Activated naive CD8-positive, alpha-beta T cell treated with anti-CD3 and anti-CD28 coated beads, Interleukin-2, amount 50 U/mL, for 24 hours (primary cell): ENCODE measurements at regions not wholly inside any gene's neighbourhood (a gene's known extent, or its start where the extent isn't known, plus 50 kb on each side); places are given as distances from the start of the nearest gene placed in this dataset.

ENCODE experiments used
- ATAC-seq: fragments of 150-1000 bp; cut with Tn5 transposase; one replicate; pipeline ENCODE4 v1.10.0; 2021
- DNase-seq: peaks from one replicate; pipeline ENCODE4 v3.0.0; 2021
- H3K27ac Mint-ChIP-seq: one replicate; pipeline ENCODE4 v1.8.0; 2021; ENCODE audit warnings: mild to moderate bottlenecking, mixed read lengths
- H3K27me3 Mint-ChIP-seq: one replicate; pipeline ENCODE4 v1.8.0; 2021; ENCODE audit warnings: mixed read lengths
- H3K36me3 Mint-ChIP-seq: one replicate; pipeline ENCODE4 v1.8.0; 2021; ENCODE audit warnings: low read depth, mixed read lengths
- H3K4me1 Mint-ChIP-seq: one replicate; pipeline ENCODE4 v1.8.0; 2021; ENCODE audit warnings: mixed read lengths
- H3K4me3 Mint-ChIP-seq: one replicate; pipeline ENCODE4 v1.8.0; 2021; ENCODE audit warnings: mild to moderate bottlenecking, moderate library complexity, mixed read lengths
- H3K9me3 Mint-ChIP-seq: one replicate; pipeline ENCODE4 v1.8.0; 2021; ENCODE audit warnings: mixed read lengths

DNA sequence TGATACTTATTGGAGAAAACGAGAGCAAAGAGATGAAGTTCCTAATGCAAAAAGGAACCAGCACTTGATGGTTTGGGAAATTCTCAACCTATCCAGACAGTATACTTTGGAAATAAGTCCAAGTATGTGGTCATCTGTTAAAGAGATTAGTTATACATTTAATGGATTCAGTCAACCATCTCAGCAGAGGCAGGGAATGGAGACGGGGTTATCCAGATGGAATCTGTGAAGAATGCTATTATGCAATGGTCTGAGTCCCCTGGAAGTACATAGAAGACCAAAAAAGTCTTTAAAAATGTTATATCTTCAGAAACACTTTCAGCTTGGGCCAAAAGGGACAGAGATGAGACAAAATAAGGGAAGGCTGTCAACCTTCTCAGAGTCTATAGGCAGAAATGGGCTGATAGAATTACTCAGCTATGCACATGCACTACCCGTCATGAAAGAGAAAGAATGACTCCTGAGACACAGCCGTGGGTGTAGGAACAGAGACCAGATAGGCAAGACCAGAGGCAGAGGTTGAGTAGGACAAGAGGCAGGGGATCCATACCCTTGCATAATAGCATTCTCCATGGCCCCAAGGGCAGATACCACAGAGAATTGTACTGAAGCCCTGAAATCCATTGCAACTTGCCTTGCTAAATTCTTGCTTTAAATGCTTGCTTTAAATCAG is 738.8 kb upstream of the POT1 start:
- DNase-seq (no peak), ATAC-seq (no peak)
- H3K36me3 Mint-ChIP-seq = no peaks in the 10 kb centered on the region
- no peaks in the 10 kb centered on the region for H3K27me3 Mint-ChIP-seq
- no peaks in the 10 kb centered on the region for H3K9me3 Mint-ChIP-seq
- H3K27ac Mint-ChIP-seq = no peak overlapping the region
- no peaks in the 10 kb centered on the region for H3K4me1 Mint-ChIP-seq
- no peak overlapping the region for H3K4me3 Mint-ChIP-seq

DNA sequence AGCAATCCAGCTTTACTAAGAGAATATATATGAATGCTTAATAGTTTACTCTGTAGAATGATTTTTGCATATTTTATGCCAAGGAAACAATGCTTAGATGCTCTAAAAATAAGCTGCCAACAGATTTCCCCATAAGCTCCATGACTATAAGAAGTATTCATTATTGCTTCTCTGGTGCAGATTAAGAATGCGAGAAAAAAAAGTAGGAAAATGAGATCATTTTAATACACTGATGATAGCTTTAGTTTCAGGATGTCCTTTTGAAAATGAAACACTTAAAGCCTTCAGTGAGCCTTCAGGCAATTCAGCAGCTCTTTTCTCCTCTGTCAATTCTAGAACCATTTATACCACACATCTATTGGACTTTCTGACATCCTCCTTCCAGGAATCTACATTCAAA is 735.0 kb upstream of the POT1 start:
- no peaks in the 10 kb centered on the region for H3K9me3 Mint-ChIP-seq
- no peaks in the 10 kb centered on the region for H3K27me3 Mint-ChIP-seq
- ATAC-seq (no peak), DNase-seq (no peak)
- no peaks in the 10 kb centered on the region for H3K4me1 Mint-ChIP-seq
- no peak overlapping the region for H3K27ac Mint-ChIP-seq
- H3K36me3 Mint-ChIP-seq = no peaks in the 10 kb centered on the region
- no peak overlapping the region for H3K4me3 Mint-ChIP-seq

DNA sequence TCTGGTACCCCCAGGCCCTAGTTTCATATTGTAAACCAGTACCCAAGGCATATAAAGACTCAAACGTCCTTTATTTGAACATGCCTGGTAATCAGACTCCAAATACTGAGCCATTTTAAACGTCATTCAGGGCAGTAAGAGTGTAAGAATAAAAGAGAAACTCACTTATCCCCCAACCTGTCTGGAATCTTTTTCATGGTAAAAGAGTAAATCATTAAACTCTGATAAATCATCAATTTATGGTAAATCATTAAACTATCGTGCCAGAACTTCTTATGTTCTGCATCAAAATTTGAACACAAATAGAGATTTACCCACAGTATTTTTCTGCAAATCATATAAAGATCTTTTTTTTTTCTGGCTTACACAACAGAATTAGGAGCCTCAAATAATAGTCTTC is 734.3 kb upstream of the POT1 start:
- H3K4me3 Mint-ChIP-seq = no peak overlapping the region
- DNase-seq (no peak), ATAC-seq (no peak)
- no peak overlapping the region for H3K27ac Mint-ChIP-seq
- no peaks in the 10 kb centered on the region for H3K9me3 Mint-ChIP-seq
- H3K36me3 Mint-ChIP-seq = no peaks in the 10 kb centered on the region
- no peaks in the 10 kb centered on the region for H3K4me1 Mint-ChIP-seq
- H3K27me3 Mint-ChIP-seq = no peaks in the 10 kb centered on the region

DNA sequence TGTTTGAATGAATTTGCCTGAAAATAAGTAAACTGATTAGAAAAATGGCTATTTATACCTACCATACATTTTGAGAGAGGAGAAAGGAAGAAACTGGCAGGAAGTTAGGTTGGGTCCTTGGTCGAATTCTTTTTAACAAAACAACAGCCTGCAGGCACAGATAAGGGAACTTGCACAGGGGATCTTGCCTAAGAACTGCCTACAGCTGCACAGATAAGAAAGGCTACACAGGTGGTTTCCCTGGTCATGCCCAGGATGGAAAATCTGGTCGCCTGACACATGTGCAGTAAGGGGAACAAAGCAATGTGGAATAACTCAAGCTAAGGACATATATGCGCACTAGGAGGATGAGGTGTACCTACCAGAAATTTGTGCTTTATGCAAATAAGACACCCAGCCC is 732.1 kb upstream of the POT1 start:
- Mint-ChIP-seq H3K9me3 (peaks cover 4% of the 10 kb centered on the region), H3K27me3 (no peaks in the 10 kb centered on the region), H3K36me3 (no peaks in the 10 kb centered on the region), H3K4me3 (no peak overlapping the region), H3K4me1 (no peaks in the 10 kb centered on the region), H3K27ac (no peak overlapping the region)
- no peak for ATAC-seq
- DNase-seq = no peak

DNA sequence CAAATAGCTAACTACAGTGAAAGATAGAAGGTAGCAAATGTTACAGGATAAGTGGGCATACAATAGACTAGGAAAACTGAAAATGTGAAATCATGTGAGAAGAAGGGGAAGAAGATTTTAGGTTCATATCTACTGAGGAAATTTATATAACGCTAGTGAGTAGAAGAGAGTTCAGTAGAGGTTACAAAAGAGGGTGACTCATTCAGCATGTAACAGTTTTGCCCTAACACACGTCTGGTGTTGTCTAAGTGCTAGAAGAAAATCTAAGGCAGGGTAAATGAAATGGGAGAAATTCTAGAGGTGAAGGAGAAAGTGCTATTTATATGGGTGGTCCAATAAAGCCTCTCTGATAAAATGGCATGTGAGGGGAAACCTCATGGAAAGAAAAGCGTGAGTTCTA is 731.4 kb upstream of the POT1 start:
- Mint-ChIP-seq H3K27me3 (no peaks in the 10 kb centered on the region), H3K27ac (no peak overlapping the region), H3K36me3 (no peaks in the 10 kb centered on the region), H3K9me3 (peaks cover 4% of the 10 kb centered on the region), H3K4me1 (no peaks in the 10 kb centered on the region), H3K4me3 (no peak overlapping the region)
- ATAC-seq (no peak), DNase-seq (no peak)

DNA sequence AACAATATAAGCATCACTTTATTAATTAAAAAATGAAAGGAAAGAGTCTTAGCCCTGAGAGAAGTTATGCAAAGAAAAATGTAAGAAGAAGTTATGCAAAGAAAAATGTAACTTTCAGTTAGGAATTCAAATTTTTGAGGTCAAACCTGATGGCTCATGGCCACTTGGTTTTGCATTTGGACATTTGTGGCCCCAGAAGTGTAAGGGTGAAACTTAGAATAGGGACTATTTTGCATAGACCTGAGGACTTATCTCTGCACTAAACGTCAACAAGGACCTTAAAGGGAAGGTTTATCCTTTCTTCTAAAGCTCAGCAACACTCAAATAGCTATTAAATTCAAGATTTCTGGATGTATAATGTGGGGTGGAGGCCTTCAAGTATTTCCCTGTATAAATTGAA is 724.5 kb upstream of the POT1 start:
- Mint-ChIP-seq H3K27ac (no peak overlapping the region), H3K4me3 (no peak overlapping the region), H3K4me1 (no peaks in the 10 kb centered on the region), H3K27me3 (no peaks in the 10 kb centered on the region), H3K36me3 (no peaks in the 10 kb centered on the region), H3K9me3 (peaks cover 20% of the 10 kb centered on the region)
- no peak for ATAC-seq
- no peak for DNase-seq

DNA sequence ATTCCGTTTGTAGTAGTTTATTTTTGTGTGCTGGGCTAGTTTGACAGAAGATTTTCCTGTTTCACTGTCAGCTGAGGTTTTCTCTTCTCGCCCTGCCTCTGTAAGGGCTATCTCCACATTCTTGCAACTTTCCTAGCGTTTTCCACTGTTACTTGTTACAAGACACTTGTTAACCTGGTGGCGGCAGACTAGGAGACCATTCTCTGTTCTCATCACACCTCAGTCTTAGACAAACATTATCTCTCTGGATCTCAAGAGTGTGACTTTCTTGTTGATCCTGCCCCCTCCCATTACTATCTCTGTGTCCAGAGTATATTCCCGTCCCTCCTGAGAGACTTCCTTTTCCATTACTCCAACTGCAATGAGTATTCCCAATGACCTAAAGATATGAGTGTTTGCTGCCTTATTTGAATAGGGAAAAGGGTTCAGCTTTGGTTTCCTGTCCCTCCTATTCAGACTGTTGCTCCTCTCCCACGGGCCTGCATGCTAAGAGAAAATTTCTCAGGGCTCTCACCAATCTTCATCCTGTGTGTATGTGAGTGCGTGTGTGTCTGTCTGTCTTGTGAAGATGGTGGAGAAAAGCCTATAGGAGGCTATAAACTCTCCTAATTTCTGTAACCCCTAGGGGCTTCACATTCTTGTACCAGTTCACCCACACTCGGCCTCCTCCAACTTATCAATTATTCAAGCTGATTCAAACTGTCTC is 722.4 kb upstream of the POT1 start:
- H3K4me3 Mint-ChIP-seq = no peak overlapping the region
- no peaks in the 10 kb centered on the region for H3K4me1 Mint-ChIP-seq
- no peak overlapping the region for H3K27ac Mint-ChIP-seq
- no peaks in the 10 kb centered on the region for H3K27me3 Mint-ChIP-seq
- peaks cover 20% of the 10 kb centered on the region for H3K9me3 Mint-ChIP-seq
- H3K36me3 Mint-ChIP-seq = no peaks in the 10 kb centered on the region
- ATAC-seq (no peak), DNase-seq (no peak)

DNA sequence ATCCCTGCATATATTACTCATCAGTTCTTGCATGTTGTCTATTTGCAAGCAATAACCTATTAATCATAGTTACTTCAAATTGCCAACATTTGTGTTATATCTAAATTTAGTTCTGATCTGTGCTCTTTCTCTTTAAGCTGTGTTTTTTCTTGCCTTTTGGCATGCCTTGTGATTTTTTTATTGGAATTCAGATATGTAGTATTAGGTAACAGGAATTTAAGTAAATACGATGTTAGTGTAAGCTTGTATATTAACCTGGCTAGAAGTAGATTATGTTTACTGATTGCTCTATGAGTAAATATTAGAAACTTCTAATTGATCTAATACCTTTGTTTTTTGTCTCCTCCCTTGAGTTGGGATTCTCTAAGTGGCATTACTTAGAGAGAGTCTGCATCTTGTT is 718.9 kb upstream of the POT1 start:
- no peak for ATAC-seq
- DNase-seq = no peak
- peaks cover 12% of the 10 kb centered on the region for H3K9me3 Mint-ChIP-seq
- no peak overlapping the region for H3K4me3 Mint-ChIP-seq
- H3K4me1 Mint-ChIP-seq = no peaks in the 10 kb centered on the region
- H3K27me3 Mint-ChIP-seq = no peaks in the 10 kb centered on the region
- H3K36me3 Mint-ChIP-seq = no peaks in the 10 kb centered on the region
- no peak overlapping the region for H3K27ac Mint-ChIP-seq

DNA sequence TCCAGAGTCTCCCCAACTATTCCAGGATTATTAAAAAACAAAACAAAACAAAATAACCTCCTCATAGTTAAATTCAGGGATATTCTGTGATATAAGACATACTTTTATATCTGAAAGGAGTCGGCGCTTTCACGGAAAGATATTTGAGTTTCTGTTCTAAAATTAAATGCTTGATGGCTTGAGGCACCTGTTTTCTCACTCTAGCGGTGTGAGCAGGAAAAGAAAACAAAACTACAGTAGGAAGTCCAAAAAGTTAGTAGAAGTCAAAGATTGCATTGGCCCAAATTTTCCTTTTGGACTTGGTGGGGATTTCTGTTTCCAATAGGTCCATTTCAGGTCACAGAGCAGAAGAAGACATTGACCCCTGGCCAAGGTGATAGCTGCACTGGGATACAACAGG is 716.1 kb upstream of the POT1 start:
- Mint-ChIP-seq H3K36me3 (no peaks in the 10 kb centered on the region), H3K4me3 (no peak overlapping the region), H3K4me1 (no peaks in the 10 kb centered on the region), H3K27ac (no peak overlapping the region), H3K9me3 (peaks cover 8% of the 10 kb centered on the region), H3K27me3 (no peaks in the 10 kb centered on the region)
- DNase-seq (no peak), ATAC-seq (no peak)

DNA sequence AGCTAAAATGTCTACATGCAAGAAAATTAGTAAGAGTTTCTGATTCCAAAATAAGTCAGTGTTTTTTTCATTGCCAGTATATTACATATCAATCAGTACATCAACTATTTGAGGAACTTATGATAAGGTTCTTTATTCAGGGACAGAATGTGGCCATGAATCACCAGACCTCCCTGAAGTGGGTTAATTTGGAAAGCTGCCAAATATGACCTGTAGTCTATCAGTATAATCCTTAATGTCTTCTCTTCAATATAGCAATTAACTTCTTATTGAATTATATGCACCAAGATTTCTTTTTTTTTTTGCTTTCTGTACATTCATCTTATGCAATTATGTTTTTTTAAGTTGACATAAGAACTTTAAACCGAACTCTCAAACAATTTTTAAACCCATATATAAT is 714.5 kb upstream of the POT1 start:
- no peaks in the 10 kb centered on the region for H3K36me3 Mint-ChIP-seq
- no peaks in the 10 kb centered on the region for H3K27me3 Mint-ChIP-seq
- DNase-seq (no peak), ATAC-seq (no peak)
- H3K27ac Mint-ChIP-seq = no peak overlapping the region
- H3K9me3 Mint-ChIP-seq = peaks cover 8% of the 10 kb centered on the region
- H3K4me3 Mint-ChIP-seq = no peak overlapping the region
- H3K4me1 Mint-ChIP-seq = no peaks in the 10 kb centered on the region

DNA sequence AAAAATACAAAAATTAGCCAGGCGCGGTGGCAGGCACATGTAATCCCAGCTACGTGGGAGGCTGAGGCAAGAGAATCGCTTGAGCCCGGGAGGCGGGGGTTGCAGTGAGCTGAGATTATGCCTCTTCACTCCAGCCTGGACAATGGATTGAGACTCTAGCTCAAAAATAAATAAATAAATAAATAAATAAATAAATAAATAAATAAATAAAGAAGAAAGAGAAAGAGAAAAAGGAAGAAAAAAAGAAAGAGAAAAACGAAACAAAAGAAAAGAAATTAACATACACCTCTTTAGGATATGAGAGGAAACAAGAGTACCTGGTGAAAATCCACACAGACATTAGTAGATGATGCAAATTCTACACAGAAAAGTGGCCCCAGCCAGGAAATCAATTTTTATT is 713.7 kb upstream of the POT1 start:
- no peak for DNase-seq
- Mint-ChIP-seq H3K9me3 (peaks cover 4% of the 10 kb centered on the region), H3K27me3 (no peaks in the 10 kb centered on the region), H3K4me3 (no peak overlapping the region), H3K4me1 (no peaks in the 10 kb centered on the region), H3K27ac (no peak overlapping the region), H3K36me3 (no peaks in the 10 kb centered on the region)
- ATAC-seq = no peak

DNA sequence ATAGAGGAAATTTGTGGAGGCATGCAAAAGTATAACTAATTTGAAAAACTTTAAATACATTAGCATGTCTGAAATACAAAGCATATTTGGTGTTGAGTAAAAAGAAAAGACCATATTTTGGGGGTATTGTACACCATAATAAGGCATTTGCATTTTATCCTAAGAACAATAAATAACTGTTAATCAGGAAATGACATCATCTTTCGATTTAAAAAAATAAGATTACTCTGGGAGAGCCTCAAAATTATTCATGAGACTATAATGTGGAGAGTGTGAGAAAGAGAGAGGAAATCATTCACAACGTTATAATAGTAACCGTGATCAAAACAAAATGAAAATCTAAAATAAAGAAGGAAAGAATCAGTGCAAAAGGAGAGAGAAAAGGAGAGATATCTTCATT is 712.3 kb upstream of the POT1 start:
- Mint-ChIP-seq H3K9me3 (peaks cover 4% of the 10 kb centered on the region), H3K27me3 (no peaks in the 10 kb centered on the region), H3K27ac (no peak overlapping the region), H3K36me3 (no peaks in the 10 kb centered on the region), H3K4me1 (no peaks in the 10 kb centered on the region), H3K4me3 (no peak overlapping the region)
- ATAC-seq (no peak), DNase-seq (no peak)

DNA sequence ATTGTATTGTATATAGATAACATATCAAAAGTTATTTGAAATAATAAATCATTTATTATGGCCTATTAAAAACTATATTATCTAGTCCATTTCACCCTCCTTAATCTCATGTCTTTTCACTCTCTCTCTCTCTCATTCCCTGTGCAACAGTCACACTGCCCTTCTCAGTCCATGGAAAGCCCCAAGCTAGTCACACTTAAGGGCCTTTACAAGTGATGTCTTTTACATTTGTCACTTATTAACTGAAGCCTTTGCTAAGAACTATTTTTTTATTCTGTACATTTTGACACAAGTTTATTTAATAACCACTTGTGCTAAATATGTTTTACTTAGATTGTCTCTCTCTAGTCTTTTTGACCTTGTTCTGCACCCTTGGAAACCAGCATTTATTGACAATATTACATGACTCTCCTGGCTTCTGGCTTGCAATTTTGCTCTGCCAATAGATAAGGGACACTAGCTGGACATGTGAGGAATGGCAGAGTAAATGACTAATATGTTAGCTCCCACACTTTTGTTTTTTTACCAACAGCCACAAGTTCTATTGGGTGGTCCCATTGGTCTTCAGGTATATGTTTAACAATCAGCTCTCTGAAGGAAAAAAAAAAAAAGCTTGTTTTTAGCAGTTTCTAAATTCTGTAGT is 706.8 kb upstream of the POT1 start:
- no peak for DNase-seq
- no peaks in the 10 kb centered on the region for H3K36me3 Mint-ChIP-seq

DNA sequence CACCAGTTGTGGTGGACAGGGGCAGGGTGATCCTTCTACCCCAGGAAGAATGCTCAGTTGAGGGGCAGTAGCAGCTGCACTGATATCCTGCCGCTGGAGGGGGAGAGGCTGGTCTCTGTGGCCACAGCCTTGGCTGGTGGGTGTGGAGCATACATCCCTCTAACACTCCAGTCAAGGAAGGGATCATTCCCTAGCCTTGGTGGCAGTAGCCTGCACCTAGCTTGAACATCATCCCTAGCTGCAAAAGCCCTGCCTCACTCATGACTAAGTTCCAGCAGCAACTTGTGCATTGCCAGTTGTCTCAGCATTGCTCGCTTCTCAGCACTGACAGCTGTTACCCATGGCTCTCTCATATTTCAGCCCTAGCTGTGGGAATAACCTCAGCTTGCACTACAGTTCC is 688.9 kb upstream of the POT1 start:
- Mint-ChIP-seq H3K4me1 (no peaks in the 10 kb centered on the region), H3K9me3 (peaks cover 34% of the 10 kb centered on the region)

More for the DNA sequence above, 706.8 kb upstream of the POT1 start:
- Mint-ChIP-seq H3K27me3 (no peaks in the 10 kb centered on the region), H3K4me1 (no peaks in the 10 kb centered on the region), H3K4me3 (no peak overlapping the region), H3K27ac (no peak overlapping the region), H3K9me3 (no peaks in the 10 kb centered on the region)
- no peak for ATAC-seq

DNA sequence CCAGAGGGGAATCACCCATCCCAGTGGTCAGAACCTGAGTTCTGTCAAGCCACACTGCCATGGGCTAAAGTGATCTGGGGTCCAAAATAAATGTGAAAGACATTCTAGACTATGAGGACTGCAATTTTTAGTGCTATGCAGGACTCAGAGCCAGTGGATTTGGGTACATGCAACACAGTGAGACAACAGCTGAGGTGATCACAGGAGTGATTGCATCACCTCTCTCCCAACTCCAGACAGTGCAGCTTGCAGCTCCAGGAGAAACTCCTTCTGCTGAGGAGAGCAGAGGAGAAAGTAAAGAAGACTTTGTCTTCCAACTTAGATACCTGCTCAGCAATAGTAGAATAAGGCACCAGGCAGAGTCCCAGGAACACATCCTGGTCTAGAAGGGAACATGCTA is 682.0 kb upstream of the POT1 start:
- ATAC-seq (no peak), DNase-seq (no peak)
- Mint-ChIP-seq H3K36me3 (no peaks in the 10 kb centered on the region), H3K27ac (no peak overlapping the region), H3K27me3 (no peaks in the 10 kb centered on the region), H3K4me1 (no peaks in the 10 kb centered on the region), H3K9me3 (peaks cover 26% of the 10 kb centered on the region), H3K4me3 (no peak overlapping the region)

More for the DNA sequence above, 688.9 kb upstream of the POT1 start:
- Mint-ChIP-seq H3K36me3 (peaks cover 2% of the 10 kb centered on the region), H3K4me3 (no peak overlapping the region), H3K27ac (no peak overlapping the region), H3K27me3 (no peaks in the 10 kb centered on the region)
- DNase-seq (no peak), ATAC-seq (no peak)
